ENCODE measurements at regions not wholly inside any gene's neighbourhood (a gene's known extent, or its start where the extent isn't known, plus 50 kb on each side); places are given as distances from the start of the nearest gene placed in this dataset.

- H3K9ac ChIP-seq (ENCODE audit: low read length), result no peak overlapping the region
Measured at GRCh38 chr4:26238426-26238777, 82.4 kb upstream of the RBPJ start.

More at GRCh38 chr4:26238426-26238777, 82.4 kb upstream of the RBPJ start:
- H3K4me3 Mint-ChIP-seq, result no peak overlapping the region
- ChIA-PET POLR2A (no interaction called here), CTCF (no interaction called here)
- Histone ChIP-seq H3K79me2 (ENCODE audit: control insufficient read depth, insufficient read depth, low read length) (no peaks in the 10 kb centered on the region), H3K4me1 (ENCODE audit: control insufficient read depth in 2 of 2, insufficient read depth in 2 of 2, low read length in 2 of 2) (no peaks in the 10 kb centered on the region), H3K4me2 (replicated peaks; ENCODE audit: low read depth, low read length, poor library complexity, severe bottlenecking) (no peak overlapping the region), H3K27ac (ENCODE audit: low read length in 2 of 2) (no peak overlapping the region), H3K4me3 (ENCODE audit: control extremely low read depth in 1 of 5, extremely low read depth in 1 of 5, insufficient read depth in 1 of 5, low read depth in 2 of 5, low read length in 4 of 5) (no peak overlapping the region), H3K36me3 (replicated peaks in 1 of 2; ENCODE audit: control extremely low read depth in 1 of 2, control insufficient read depth in 1 of 2, extremely low read depth in 1 of 2, insufficient read depth in 2 of 2, low read length in 1 of 2) (no peaks in the 10 kb centered on the region), H4K20me1 (ENCODE audit: control insufficient read depth, insufficient read depth, low read length, poor library complexity, severe bottlenecking) (no peaks in the 10 kb centered on the region), H2AFZ (ENCODE audit: insufficient read depth, low read depth, low read length, poor library complexity, severe bottlenecking) (no peak overlapping the region), H3K27me3 (replicated peaks in 1 of 4; ENCODE audit: control extremely low read depth in 1 of 4, control insufficient read depth in 3 of 4, insufficient read depth in 4 of 4, low read length in 3 of 4) (peaks cover 0 to 3% (median 1%) of the 10 kb centered on the region in 4 experiments), H3K9me3 (ENCODE audit: control extremely low read depth in 1 of 3, control insufficient read depth in 2 of 3, insufficient read depth in 1 of 3, low read length in 2 of 3) (peaks cover 0 to 3% (median 0%) of the 10 kb centered on the region in 3 donors)
- ATAC-seq (ENCODE audit: low read depth) (no peak), DNase-seq (no peak)
- H3K27ac Mint-ChIP-seq, result no peak overlapping the region
- no peaks in the 10 kb centered on the region for H3K4me1 Mint-ChIP-seq
- peaks cover 26% of the 10 kb centered on the region for H3K27me3 Mint-ChIP-seq
- WGBS (ENCODE audit: insufficient coverage), result 79% methylated on average over 4 of the region's 4 CpGs
- H3K9me3 Mint-ChIP-seq (ENCODE audit: insufficient read depth), result no peaks in the 10 kb centered on the region
- intact Hi-C loops (cut with micrococcal nuclease), result no loop called here
- TF ChIP-seq CTCF (IDR thresholded peaks at IDR 0.05), result no peak
- no peak for TF ChIP-seq EZH2 (IDR thresholded peaks at IDR 0.05; ENCODE audit: borderline replicate concordance, insufficient read depth, low read depth, low read length, poor library complexity, severe bottlenecking)
